CD4-positive, alpha-beta memory T cell (primary cell): ENCODE measurements at regions not wholly inside any gene's neighbourhood (a gene's known extent, or its start where the extent isn't known, plus 50 kb on each side); places are given as distances from the start of the nearest gene placed in this dataset.

ENCODE experiments used
- CTCF ChIA-PET: fragments of 350-600 bp; sonication (Branson Sonifier 250); formaldehyde crosslinking; loops from one replicate; lab custom pipeline; 2021; ENCODE audit warnings: inconsistent platforms; ENCODE audit not compliant: partially characterized antibody; lab: Charles Lee
- POLR2A ChIA-PET: fragments of 350-600 bp; sonication (Branson Sonifier 250); formaldehyde crosslinking; loops from one replicate; lab custom pipeline; 2021; ENCODE audit not compliant: partially characterized antibody; lab: Charles Lee
- DNase-seq, 5 donors: peaks; one replicate each; pipeline versions ENCODE4 v3.0.0 to v3.0.0-alpha.2; 2020 to 2022; ENCODE audit warnings: mixed read lengths in 1 of 5
- H3K27ac ChIP-seq: one replicate; pipeline ENCODE4 v1.7.0; 2013; ENCODE audit warnings: low read depth, low read length
- H3K27me3 ChIP-seq: 2 replicates; pipeline ENCODE4 v1.7.0; 2013; ENCODE audit warnings: mild to moderate bottlenecking, low read length, moderate library complexity; ENCODE audit not compliant: insufficient read depth
- H3K36me3 ChIP-seq: 2 replicates; pipeline ENCODE4 v1.7.0; 2013; ENCODE audit warnings: mild to moderate bottlenecking, low read length, moderate library complexity; ENCODE audit not compliant: insufficient read depth
- H3K4me1 ChIP-seq: 2 replicates; pipeline ENCODE4 v1.7.0; 2013; ENCODE audit warnings: mild to moderate bottlenecking, low read length, moderate library complexity; ENCODE audit not compliant: insufficient read depth
- H3K4me3 ChIP-seq, 2 donors: one replicate each; pipeline ENCODE4 v1.7.0; 2013; ENCODE audit warnings: low read length in 2 of 2, mild to moderate bottlenecking in 1 of 2
- H3K9me3 ChIP-seq, 2 donors: one replicate each; pipeline ENCODE4 v1.7.0; 2013; ENCODE audit warnings: low read length in 2 of 2, control low read depth in 1 of 2; ENCODE audit not compliant: control insufficient read depth in 1 of 2
- H3K27ac Mint-ChIP-seq, 7 donors: one replicate each; pipeline ENCODE4 v1.8.0; 2020 to 2021; ENCODE audit warnings: mixed read lengths in 7 of 7, mild to moderate bottlenecking in 6 of 7, inconsistent platforms in 3 of 7, moderate library complexity in 3 of 7
- H3K27me3 Mint-ChIP-seq, 2 donors: one replicate each; pipeline ENCODE4 v1.8.0; 2020 to 2021; ENCODE audit warnings: mixed read lengths in 2 of 2
- H3K36me3 Mint-ChIP-seq, 2 donors: one replicate each; pipeline ENCODE4 v1.8.0; 2020 to 2021; ENCODE audit warnings: mixed read lengths in 2 of 2, inconsistent platforms in 1 of 2, mild to moderate bottlenecking in 1 of 2
- H3K4me1 Mint-ChIP-seq, 4 donors: one replicate each; pipeline ENCODE4 v1.8.0; 2020 to 2021; ENCODE audit warnings: mixed read lengths in 4 of 4, mild to moderate bottlenecking in 1 of 4
- H3K4me3 Mint-ChIP-seq, 8 donors: one replicate each; pipeline ENCODE4 v1.8.0; 2020 to 2021; ENCODE audit warnings: mixed read lengths in 8 of 8, mild to moderate bottlenecking in 7 of 8, moderate library complexity in 6 of 8, inconsistent platforms in 3 of 8
- H3K9me3 Mint-ChIP-seq, 8 donors: one replicate each; pipeline ENCODE4 v1.8.0; 2020 to 2021; ENCODE audit warnings: mixed read lengths in 8 of 8, mild to moderate bottlenecking in 5 of 8, inconsistent platforms in 3 of 8, moderate library complexity in 1 of 8
- intact Hi-C: fragments of 100-400 bp; cut with micrococcal nuclease; formaldehyde crosslinking; loops from one replicate; pipeline ENCODE4 v1.15.1; 2023

- Histone ChIP-seq H3K27ac (no peak overlapping the region), H3K36me3 (no peaks in the 10 kb centered on the region), H3K4me1 (peaks cover 4% of the 10 kb centered on the region), H3K4me3 (no peak overlapping the region), H3K9me3 (no peaks in the 10 kb centered on the region), H3K27me3 (no peaks in the 10 kb centered on the region)
- H3K4me3 Mint-ChIP-seq: no peak overlapping the region
- peaks cover 19 to 20% of the 10 kb centered on the region in 2 donors for H3K27me3 Mint-ChIP-seq
- H3K9me3 Mint-ChIP-seq: peaks cover 0 to 2% (median 0%) of the 10 kb centered on the region in 8 donors
- no peaks in the 10 kb centered on the region for H3K36me3 Mint-ChIP-seq
- DNase-seq: no peak
- intact Hi-C loops: loop anchor here (5.0 to 10.0 kb wide), 2 partner anchors 55 to 912 kb away; no protein-coding TSS in a partner anchor
- POLR2A ChIA-PET: no interaction called here
- H3K27ac Mint-ChIP-seq: no peak overlapping the region
- peaks cover 4 to 8% (median 7%) of the 10 kb centered on the region in 4 donors for H3K4me1 Mint-ChIP-seq
- CTCF ChIA-PET: interaction anchor here (0.8 to 2.9 kb wide), 3 partner anchors 116 to 242 kb away, joined by 3 to 19 read pairs (median 6); no protein-coding TSS in a partner anchor
Measured at GRCh38 chr1:181429462-181429861, 53.9 kb upstream of the CACNA1E start.

- CTCF ChIA-PET: interaction anchor here (0.5 to 2.9 kb wide), 4 partner anchors 31 to 243 kb away, joined by 3 to 19 read pairs (median 4); no protein-coding TSS in a partner anchor
- Mint-ChIP-seq H3K27me3 (peaks cover 18 to 22% of the 10 kb centered on the region in 2 donors), H3K27ac (peak overlapping the region in 1 of 7 donors; percentile 5), H3K4me3 (no peak overlapping the region), H3K36me3 (no peaks in the 10 kb centered on the region), H3K4me1 (peaks cover 0 to under 1% (median 0%) of the 10 kb centered on the region in 4 donors), H3K9me3 (peaks cover 0 to 2% (median 0%) of the 10 kb centered on the region in 8 donors)
- Histone ChIP-seq H3K4me1 (no peaks in the 10 kb centered on the region), H3K27ac (no peak overlapping the region), H3K9me3 (no peaks in the 10 kb centered on the region), H3K27me3 (no peaks in the 10 kb centered on the region), H3K4me3 (no peak overlapping the region), H3K36me3 (no peaks in the 10 kb centered on the region)
- DNase-seq: no peak
- intact Hi-C loops: no loop called here
- POLR2A ChIA-PET: interaction anchor here (1.4 kb wide), 1 partner anchor 240 kb away, joined by 4 read pairs; no protein-coding TSS in a partner anchor
Measured at GRCh38 chr1:181430015-181430885, 53.1 kb upstream of the CACNA1E start.
